HepG2 (cell line): ENCODE measurements at regions not wholly inside any gene's neighbourhood (a gene's known extent, or its start where the extent isn't known, plus 50 kb on each side); places are given as distances from the start of the nearest gene placed in this dataset.
A peak's percentile ranks its signal among the peaks of the same experiment; 100 is the strongest.

Experiments used
- DZIP1 ChIP-seq: sonication (generic); formaldehyde crosslinking; IDR thresholded peaks from 2 replicates; pipeline ENCODE4 v1.5.0; 2020; ENCODE audit warnings: mild to moderate bottlenecking, missing genetic modification reagents
- ELK4 ChIP-seq: sonication (generic); formaldehyde crosslinking; IDR thresholded peaks from 2 replicates; pipeline ENCODE4 v1.9.0; 2021; ENCODE audit warnings: missing genetic modification reagents, borderline replicate concordance
- ESRRA ChIP-seq: sonication (generic); formaldehyde crosslinking; IDR thresholded peaks from 2 replicates; pipeline ENCODE4 v1.5.1; 2020; ENCODE audit warnings: mild to moderate bottlenecking, low read depth, missing genetic modification reagents
- HNRNPUL1 ChIP-seq: fragments of 200-400 bp; formaldehyde crosslinking; IDR thresholded peaks from 2 replicates; pipeline ENCODE4 v1.6.1; 2017; ENCODE audit warnings: low read depth, mild to moderate bottlenecking, low read length, moderate library complexity
- KLF12 ChIP-seq: sonication (generic); formaldehyde crosslinking; IDR thresholded peaks from 2 replicates; pipeline ENCODE4 v1.4.0; 2020; ENCODE audit warnings: missing genetic modification reagents, borderline replicate concordance
- SNRNP70 ChIP-seq: fragments of 200-400 bp; formaldehyde crosslinking; IDR thresholded peaks from 2 replicates; pipeline ENCODE4 v1.6.1; 2017; ENCODE audit warnings: mild to moderate bottlenecking, low read depth, low read length, moderate library complexity
- SRY ChIP-seq: sonication (generic); formaldehyde crosslinking; IDR thresholded peaks from 2 replicates; pipeline ENCODE4 v1.8.0; 2022; ENCODE audit warnings: mild to moderate bottlenecking, missing genetic modification reagents
- TCF7L2 ChIP-seq: IDR thresholded peaks from 2 replicates; pipeline ENCODE4 v1.6.1; 2011; ENCODE audit warnings: mild to moderate bottlenecking, low read depth, low read length, moderate library complexity
- ZNF318 ChIP-seq: sonication (generic); formaldehyde crosslinking; IDR thresholded peaks from 2 replicates; pipeline ENCODE4 v1.4.0; 2020; ENCODE audit warnings: mild to moderate bottlenecking, missing genetic modification reagents
- ZNF451 ChIP-seq: sonication (generic); formaldehyde crosslinking; IDR thresholded peaks from 2 replicates; pipeline ENCODE4 v1.5.0; 2020; ENCODE audit warnings: mild to moderate bottlenecking, missing genetic modification reagents
- ZNF552 ChIP-seq: sonication (generic); formaldehyde crosslinking; IDR thresholded peaks from 2 replicates; pipeline ENCODE4 v1.9.0; 2022; ENCODE audit warnings: missing genetic modification reagents, mild to moderate bottlenecking, borderline replicate concordance
- ZNF629 ChIP-seq: sonication (generic); formaldehyde crosslinking; conservative IDR thresholded peaks from 2 replicates; pipeline ENCODE4 v1.5.0; 2020; ENCODE audit warnings: missing genetic modification reagents
- ZNF710 ChIP-seq: sonication (generic); formaldehyde crosslinking; IDR thresholded peaks from 2 replicates; pipeline ENCODE4 v1.5.0; 2020; ENCODE audit warnings: mild to moderate bottlenecking, missing genetic modification reagents, borderline replicate concordance
- ZNF776 ChIP-seq: sonication (generic); formaldehyde crosslinking; IDR thresholded peaks from 2 replicates; pipeline ENCODE4 v1.4.0; 2020; ENCODE audit warnings: mild to moderate bottlenecking, missing genetic modification reagents

GRCh38 chr1:4267381-4268261 lies 367.5 kb upstream of the C1orf174 start (continued):
- TF ChIP-seq DZIP1 (CRISPR knock-in tag) = no peak
- TF ChIP-seq KLF12 = no peak
- TF ChIP-seq ELK4 (CRISPR knock-in tag) = no peak
- no peak for TF ChIP-seq ESRRA (CRISPR knock-in tag)
- TF ChIP-seq ZNF552 (CRISPR knock-in tag) = no peak
- no peak for TF ChIP-seq SNRNP70
- no peak for TF ChIP-seq SRY (CRISPR knock-in tag)
- no peak for TF ChIP-seq ZNF629
- TF ChIP-seq TCF7L2 = peak; percentile 94
- TF ChIP-seq ZNF451 = no peak; the same call in 1 of the 2 replicates
- peak; percentile 95 for TF ChIP-seq ZNF710 (CRISPR knock-in tag)
- 0 out of 2 replicates have a peak, but pooled peaks have one; percentile 42 for TF ChIP-seq HNRNPUL1
- no peak for TF ChIP-seq ZNF776 (CRISPR knock-in tag)
- TF ChIP-seq ZNF318 (CRISPR knock-in tag) = 0 out of 2 replicates have a peak, but pooled peaks have one; percentile 10
